Fibroblast of lung (primary cell): ENCODE measurements at regions not wholly inside any gene's neighbourhood (a gene's known extent, or its start where the extent isn't known, plus 50 kb on each side); places are given as distances from the start of the nearest gene placed in this dataset.

ENCODE experiments used
- DNase-seq, 2 donors: peaks; one replicate each; pipeline versions ENCODE4 v3.0.0 to v3.0.0-alpha.2; 2010; ENCODE audit warnings: low read depth in 2 of 2
- H2AFZ ChIP-seq: 2 replicates; pipeline ENCODE4 v1.5.1; 2012; ENCODE audit warnings: low read length, control low read depth, inconsistent platforms
- H3K27ac ChIP-seq: 2 replicates; pipeline ENCODE4 v1.5.1; 2011; ENCODE audit warnings: low read length, control low read depth; ENCODE audit not compliant: insufficient read depth
- H3K27me3 ChIP-seq: 2 replicates; pipeline ENCODE4 v1.5.1; 2011; ENCODE audit warnings: mild to moderate bottlenecking, low read length; ENCODE audit not compliant: control insufficient read depth, insufficient read depth
- H3K36me3 ChIP-seq: 2 replicates; pipeline ENCODE4 v1.5.1; 2011; ENCODE audit warnings: low read length; ENCODE audit not compliant: control insufficient read depth, insufficient read depth
- H3K4me1 ChIP-seq: 2 replicates; pipeline ENCODE4 v1.5.1; 2011; ENCODE audit warnings: low read length; ENCODE audit not compliant: control insufficient read depth, insufficient read depth; ENCODE audit errors: extremely low read depth
- H3K4me2 ChIP-seq: 2 replicates; pipeline ENCODE4 v1.5.1; 2011; ENCODE audit warnings: low read length, control low read depth; ENCODE audit not compliant: insufficient read depth; ENCODE audit errors: extremely low read depth
- H3K4me3 ChIP-seq, 4 experiments: fragments of 200-600 bp in 1 of 4; sonication (generic) in 1 of 4; replicated peaks in 1 of 4; 2 replicates each; pipeline ENCODE4 v1.5.1; 2011 to 2016; ENCODE audit warnings: low read length in 4 of 4, low read depth in 3 of 4, mild to moderate bottlenecking in 3 of 4, control low read depth in 2 of 4, inconsistent platforms in 1 of 4, mixed read lengths in 1 of 4; ENCODE audit not compliant: insufficient read depth in 1 of 4; ENCODE audit errors: control extremely low read depth in 1 of 4
- H3K79me2 ChIP-seq: 2 replicates; pipeline ENCODE4 v1.5.1; 2012; ENCODE audit warnings: mild to moderate bottlenecking, low read length, inconsistent platforms; ENCODE audit not compliant: control insufficient read depth, insufficient read depth
- H3K9ac ChIP-seq: 2 replicates; pipeline ENCODE4 v1.5.1; 2011; ENCODE audit warnings: mild to moderate bottlenecking, low read length, control low read depth; ENCODE audit not compliant: insufficient read depth
- H3K9me3 ChIP-seq: 2 replicates; pipeline ENCODE4 v1.5.1; 2012; ENCODE audit warnings: low read depth, low read length; ENCODE audit not compliant: control insufficient read depth, insufficient read depth
- H4K20me1 ChIP-seq: 2 replicates; pipeline ENCODE4 v1.5.1; 2011; ENCODE audit warnings: low read length; ENCODE audit not compliant: control insufficient read depth, insufficient read depth; ENCODE audit errors: extremely low read depth
- EZH2 ChIP-seq: IDR thresholded peaks from 2 replicates; pipeline ENCODE4 v1.5.1; 2012; ENCODE audit warnings: low read length, control low read depth, mild to moderate bottlenecking; ENCODE audit errors: missing control alignments
- TF ChIP-seq, protein P1 (sequence below), 2 donors: IDR thresholded peaks in 1 of 2; conservative IDR thresholded peaks in 1 of 2; 1 replicate in 1 of 2; 2 replicates in 1 of 2; pipeline ENCODE4 v1.5.1; 2011 to 2012; ENCODE audit warnings: low read length in 2 of 2, control low read depth in 1 of 2, inconsistent platforms in 1 of 2, low read depth in 1 of 2, mild to moderate bottlenecking in 1 of 2

DNA sequence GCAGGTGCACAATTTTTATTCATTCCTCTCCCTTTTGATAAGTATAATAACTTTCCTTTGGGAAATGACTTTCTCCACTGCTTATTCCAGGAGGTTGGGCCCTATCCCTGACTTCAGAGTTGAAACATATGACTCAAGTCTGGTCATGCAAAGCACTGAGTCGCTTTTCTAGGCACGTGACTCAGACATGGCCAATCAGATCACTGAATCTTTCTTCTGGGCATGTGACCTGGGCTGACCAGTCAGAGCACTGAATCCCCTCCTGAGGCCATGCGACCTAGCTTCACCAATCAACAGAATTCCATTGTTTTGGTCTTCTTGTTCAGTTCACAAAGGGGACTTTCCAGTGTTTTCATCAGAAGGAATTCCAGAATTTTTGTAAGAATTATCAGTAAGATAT is 377.1 kb upstream of the KITLG start:
- no peaks in the 10 kb centered on the region for H3K36me3 ChIP-seq
- no peak for DNase-seq
- H2AFZ ChIP-seq: no peak overlapping the region
- no peak overlapping the region for H3K4me3 ChIP-seq
- no peak overlapping the region for H3K9ac ChIP-seq
- H4K20me1 ChIP-seq: no peaks in the 10 kb centered on the region
- TF ChIP-seq EZH2: no peak
- TF ChIP-seq, protein P1, sequence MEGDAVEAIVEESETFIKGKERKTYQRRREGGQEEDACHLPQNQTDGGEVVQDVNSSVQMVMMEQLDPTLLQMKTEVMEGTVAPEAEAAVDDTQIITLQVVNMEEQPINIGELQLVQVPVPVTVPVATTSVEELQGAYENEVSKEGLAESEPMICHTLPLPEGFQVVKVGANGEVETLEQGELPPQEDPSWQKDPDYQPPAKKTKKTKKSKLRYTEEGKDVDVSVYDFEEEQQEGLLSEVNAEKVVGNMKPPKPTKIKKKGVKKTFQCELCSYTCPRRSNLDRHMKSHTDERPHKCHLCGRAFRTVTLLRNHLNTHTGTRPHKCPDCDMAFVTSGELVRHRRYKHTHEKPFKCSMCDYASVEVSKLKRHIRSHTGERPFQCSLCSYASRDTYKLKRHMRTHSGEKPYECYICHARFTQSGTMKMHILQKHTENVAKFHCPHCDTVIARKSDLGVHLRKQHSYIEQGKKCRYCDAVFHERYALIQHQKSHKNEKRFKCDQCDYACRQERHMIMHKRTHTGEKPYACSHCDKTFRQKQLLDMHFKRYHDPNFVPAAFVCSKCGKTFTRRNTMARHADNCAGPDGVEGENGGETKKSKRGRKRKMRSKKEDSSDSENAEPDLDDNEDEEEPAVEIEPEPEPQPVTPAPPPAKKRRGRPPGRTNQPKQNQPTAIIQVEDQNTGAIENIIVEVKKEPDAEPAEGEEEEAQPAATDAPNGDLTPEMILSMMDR (conservative IDR thresholded peaks at IDR 0.05 in 1 of 2, IDR thresholded peaks at IDR 0.05 in 1 of 2; ENCODE audit: low read depth in 1 of 2, low read length in 2 of 2): no peak
- no peaks in the 10 kb centered on the region for H3K79me2 ChIP-seq
- H3K9me3 ChIP-seq: no peaks in the 10 kb centered on the region
- H3K4me2 ChIP-seq: no peak overlapping the region
- no peak overlapping the region for H3K27ac ChIP-seq
- H3K4me1 ChIP-seq: no peaks in the 10 kb centered on the region
- no peaks in the 10 kb centered on the region for H3K27me3 ChIP-seq

DNA sequence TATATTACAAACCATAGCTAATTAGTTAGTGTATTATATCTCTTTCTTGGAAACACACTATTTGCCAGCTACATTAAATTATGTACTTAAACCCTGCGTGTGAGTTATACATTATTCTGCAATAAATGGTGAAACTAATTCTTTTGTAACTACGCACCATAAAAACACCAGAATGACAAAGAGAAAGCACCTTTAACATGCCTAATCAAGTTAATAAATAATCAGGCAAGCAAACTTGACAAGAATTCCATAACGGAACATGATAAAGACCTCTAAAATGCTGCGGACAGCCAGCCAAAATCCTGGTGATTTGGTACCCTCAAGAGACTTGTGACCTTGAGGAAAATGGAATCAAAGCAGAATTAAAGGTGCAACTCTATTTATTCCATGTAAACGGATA is 375.3 kb upstream of the KITLG start:
- no peaks in the 10 kb centered on the region for H3K4me1 ChIP-seq
- DNase-seq: no peak

DNA sequence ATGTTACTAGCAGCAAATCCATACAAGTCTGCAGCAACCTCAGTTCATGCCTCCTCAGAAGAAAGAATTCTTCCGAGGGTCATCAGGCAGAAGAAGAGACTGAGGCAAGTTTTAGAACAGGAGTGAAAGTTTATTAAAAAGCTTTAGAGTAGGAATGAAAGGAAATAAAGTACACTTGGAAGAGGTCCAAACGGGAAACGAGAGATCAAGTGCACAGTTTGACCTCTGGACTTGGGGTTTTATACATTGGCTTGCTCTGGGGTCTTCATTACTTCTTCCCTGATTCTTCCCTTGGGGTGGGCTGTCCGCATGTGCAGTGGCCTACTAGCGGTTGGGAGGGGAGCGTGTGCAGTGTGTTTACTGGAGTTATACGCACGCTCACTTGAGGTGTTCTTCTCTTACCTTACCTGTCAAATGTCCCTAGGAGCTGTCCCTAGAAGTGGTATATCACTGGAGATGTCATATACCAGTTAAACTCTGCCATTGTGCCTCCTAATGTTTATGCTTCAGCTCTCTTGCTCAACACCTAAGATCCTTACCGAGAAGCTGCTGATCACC is 372.8 kb upstream of the KITLG start:
- H3K79me2 ChIP-seq: no peaks in the 10 kb centered on the region
- H3K9me3 ChIP-seq: no peaks in the 10 kb centered on the region
- H3K27me3 ChIP-seq: no peaks in the 10 kb centered on the region
- no peak overlapping the region for H3K4me3 ChIP-seq
- no peaks in the 10 kb centered on the region for H4K20me1 ChIP-seq
- H3K4me1 ChIP-seq: no peaks in the 10 kb centered on the region
- no peak overlapping the region for H3K4me2 ChIP-seq
- no peak overlapping the region for H2AFZ ChIP-seq
- no peaks in the 10 kb centered on the region for H3K36me3 ChIP-seq
- no peak for TF ChIP-seq EZH2
- TF ChIP-seq, protein P1 (conservative IDR thresholded peaks at IDR 0.05 in 1 of 2, IDR thresholded peaks at IDR 0.05 in 1 of 2; ENCODE audit: low read depth in 1 of 2, low read length in 2 of 2): no peak
- no peak overlapping the region for H3K27ac ChIP-seq
- H3K9ac ChIP-seq: no peak overlapping the region
- no peak for DNase-seq

More for the DNA sequence above, 375.3 kb upstream of the KITLG start:
- Histone ChIP-seq H3K79me2 (no peaks in the 10 kb centered on the region), H3K9ac (no peak overlapping the region), H3K4me2 (no peak overlapping the region), H3K27ac (no peak overlapping the region), H4K20me1 (no peaks in the 10 kb centered on the region), H3K27me3 (no peaks in the 10 kb centered on the region), H3K36me3 (no peaks in the 10 kb centered on the region), H3K9me3 (no peaks in the 10 kb centered on the region), H3K4me3 (no peak overlapping the region), H2AFZ (no peak overlapping the region)
- TF ChIP-seq, protein P1 (conservative IDR thresholded peaks at IDR 0.05 in 1 of 2, IDR thresholded peaks at IDR 0.05 in 1 of 2; ENCODE audit: low read depth in 1 of 2, low read length in 2 of 2): no peak
- TF ChIP-seq EZH2: no peak
